NCI-H2029 treated with DMSO at 0.1 percent for 48 hours (cell line): ENCODE measurements at regions not wholly inside any gene's neighbourhood (a gene's known extent, or its start where the extent isn't known, plus 50 kb on each side); places are given as distances from the start of the nearest gene placed in this dataset.

Experiments
- DNase-seq: peaks from one replicate; lab custom pipeline; 2025; lab: John Stamatoyannopoulos, UW

DNA sequence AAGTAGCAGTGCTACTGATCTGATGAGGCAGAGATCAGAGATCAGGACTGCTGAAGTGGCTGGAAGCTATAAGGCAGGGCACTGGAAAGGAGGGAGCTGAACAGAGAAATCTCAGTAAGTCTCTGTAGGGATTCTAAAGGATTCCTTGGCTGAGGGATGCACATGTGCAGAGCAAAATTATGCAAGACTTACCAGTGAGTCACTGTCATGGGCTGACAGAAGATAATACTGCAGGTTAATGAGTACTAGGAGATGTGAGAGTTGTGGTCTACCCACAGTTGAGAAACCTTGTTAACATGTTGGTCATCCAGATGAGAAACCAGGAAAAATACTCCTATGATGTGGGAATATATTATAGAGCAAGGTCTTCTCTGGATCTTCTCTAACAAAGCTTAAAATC, 378.1 kb downstream of the HAPSTR1 start:
- no peak for DNase-seq

DNA sequence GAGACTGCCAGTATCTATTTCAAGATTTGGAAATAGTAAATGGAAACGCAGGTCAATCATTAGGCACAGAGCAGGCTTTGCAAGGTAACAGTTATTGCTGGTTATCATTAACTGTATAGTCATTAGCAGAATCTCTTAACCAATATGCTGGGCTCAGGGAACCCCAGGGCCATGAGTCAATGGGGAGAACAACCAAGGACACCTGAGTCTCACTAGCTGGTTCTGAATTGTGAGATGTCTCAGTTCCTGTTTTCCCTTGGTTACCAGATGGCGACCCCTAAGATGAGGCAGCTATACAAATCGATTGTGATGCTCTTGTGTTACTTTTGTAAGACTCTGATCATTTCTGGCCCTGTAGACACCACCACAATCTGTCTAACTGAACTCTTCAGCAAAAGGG, 385.3 kb downstream of the HAPSTR1 start:
- no peak for DNase-seq

DNA sequence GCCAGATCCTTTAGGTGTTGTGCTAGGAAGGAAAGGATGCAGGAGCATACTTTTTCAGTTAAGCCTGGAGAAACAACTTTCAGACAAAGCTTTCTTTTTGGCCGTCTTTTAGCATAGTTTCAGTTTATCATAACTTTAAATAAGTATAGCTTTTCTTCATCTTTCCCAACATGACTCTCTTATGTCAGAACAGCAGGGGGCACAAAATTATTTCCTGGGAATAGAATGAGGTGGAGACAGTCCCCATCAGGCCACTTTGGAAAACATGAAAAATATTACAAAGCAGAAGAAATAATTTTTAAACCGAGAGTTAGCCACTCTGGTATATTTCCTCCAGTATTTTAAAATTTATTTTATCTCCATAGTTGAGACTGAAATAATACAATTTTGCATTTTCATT, 387.6 kb downstream of the HAPSTR1 start:
- DNase-seq = no peak

DNA sequence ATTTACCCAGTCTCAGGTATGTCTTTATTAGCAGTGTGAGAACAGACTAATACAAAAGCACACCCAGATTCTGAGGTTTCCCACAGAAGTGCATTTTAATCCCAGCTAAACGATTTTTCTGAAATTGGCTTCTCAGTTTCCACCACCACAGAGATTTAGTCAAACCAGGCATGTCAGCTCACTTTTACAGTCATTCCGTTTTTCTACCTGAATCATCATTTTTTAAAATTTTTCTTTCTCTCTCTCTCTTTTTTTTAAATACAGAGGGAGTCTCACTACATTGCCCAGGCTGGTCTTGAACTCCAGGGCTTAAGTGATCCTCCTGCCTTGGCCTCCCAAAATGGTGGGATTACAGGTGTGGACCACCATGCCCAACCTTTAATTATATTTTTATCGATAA, 389.1 kb downstream of the HAPSTR1 start:
- no peak for DNase-seq

DNA sequence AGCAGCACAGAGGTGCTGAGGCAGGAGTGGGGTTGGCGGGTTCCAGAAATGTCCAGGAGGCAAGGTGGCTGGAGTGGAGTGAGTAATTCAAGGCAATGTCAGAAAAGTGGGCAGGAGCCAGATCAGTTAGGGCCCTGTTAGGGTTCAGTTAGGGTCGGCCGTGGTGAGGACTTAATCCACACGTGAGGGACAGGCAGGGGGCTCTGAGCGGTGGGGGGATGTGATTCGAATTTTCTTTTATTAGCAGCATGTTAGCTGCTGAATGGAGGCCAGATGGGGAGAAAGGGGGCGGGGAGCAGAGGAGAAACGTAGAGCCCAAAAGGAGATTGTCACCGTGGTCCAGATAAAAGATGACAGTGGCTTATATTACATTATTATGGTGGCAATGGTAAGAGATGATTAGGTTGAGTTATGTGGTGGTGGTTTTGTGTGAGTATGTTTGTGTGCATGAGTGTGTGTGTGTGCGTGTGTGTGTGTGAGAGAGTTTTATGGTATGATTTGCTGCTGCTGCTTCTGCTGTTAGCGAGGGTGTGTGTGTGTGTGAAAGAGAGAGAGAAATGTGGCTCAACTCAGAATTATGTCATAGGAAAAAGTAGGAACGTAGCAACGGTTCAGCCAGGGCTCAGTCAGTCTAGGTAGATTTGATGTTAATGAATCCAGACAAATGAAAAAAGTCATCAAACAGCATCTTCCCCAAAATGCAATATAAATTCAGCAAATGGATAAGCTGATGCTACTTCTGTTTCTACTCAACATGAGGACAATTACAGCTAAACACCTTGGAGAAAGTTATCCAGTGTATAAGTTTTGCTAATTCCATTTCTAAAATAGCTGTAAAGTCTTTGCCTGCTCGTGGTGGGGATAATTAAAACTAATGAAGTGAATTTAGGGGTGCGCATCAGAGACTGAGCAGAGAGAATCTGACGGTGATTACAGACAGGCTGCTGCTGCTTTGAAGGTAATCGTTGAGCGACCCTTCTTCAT, 390.6 kb downstream of the HAPSTR1 start:
- no peak for DNase-seq

DNA sequence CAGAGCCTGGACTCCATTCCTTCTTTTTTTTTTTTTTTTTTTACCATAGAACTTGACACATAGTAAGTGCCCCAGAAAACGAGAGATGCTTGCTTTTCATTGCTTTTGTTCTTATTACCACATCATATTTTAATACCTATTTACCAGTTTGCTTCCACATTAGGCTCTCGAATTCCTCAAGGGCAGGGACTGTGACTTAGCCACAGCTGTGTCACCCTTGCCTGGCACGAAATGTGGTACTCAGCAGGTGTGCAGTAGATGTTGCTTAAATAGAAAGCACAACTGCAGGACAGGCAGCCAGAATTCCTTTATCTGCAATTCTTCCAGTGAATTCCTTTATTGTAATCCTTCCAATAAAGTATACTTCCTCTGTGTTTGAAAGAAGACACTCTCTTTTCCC, 393.0 kb downstream of the HAPSTR1 start:
- DNase-seq = no peak

DNA sequence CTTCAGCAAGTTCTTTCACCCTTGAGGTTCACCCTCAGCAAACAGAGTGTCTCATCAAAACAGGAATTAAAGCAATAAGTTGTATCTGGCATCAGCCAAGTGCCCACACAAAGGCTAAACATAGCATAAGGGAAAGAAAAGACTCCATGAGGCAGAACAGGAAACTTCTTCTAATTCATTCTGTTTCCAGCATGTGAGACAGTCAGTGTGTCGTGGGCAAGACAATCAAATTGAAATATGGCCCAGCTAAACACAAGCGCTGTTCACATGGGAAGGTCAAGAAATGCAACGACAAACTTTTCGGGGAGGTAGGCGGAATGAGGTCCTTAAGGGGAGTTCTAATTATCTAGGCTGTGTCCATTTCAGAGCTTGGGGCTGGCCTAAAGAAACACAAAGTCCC, 393.4 kb downstream of the HAPSTR1 start:
- no peak for DNase-seq

DNA sequence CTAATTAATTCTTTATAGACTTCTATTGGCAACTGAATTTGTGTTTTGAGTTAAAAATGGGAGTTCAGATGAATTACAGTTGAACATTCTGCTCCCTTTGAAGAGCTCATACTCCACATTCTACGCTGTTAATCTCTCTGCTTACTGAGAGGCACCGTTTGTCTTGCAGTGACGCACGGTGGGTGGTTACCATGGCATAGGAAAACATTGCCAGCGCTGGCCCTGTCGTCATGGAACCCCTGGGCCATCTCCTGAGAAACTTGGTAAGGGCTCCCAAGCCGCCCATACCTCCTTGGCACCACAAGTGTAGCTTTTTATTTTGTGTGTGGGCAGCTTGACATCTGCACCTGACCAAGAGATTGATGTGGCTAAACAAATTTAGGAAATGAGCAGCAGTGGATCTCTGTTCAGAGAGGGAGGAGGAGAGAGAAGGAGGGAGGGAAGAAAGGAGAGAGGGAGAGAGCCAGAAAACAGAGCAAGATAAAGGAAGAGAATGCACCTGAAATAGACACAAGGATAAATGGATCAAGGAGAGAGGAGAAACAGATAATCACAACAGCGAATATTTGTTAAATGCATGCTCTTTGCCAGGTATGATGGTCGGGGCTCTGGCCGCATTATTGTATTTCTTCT, 398.5 kb downstream of the HAPSTR1 start:
- no peak for DNase-seq

DNA sequence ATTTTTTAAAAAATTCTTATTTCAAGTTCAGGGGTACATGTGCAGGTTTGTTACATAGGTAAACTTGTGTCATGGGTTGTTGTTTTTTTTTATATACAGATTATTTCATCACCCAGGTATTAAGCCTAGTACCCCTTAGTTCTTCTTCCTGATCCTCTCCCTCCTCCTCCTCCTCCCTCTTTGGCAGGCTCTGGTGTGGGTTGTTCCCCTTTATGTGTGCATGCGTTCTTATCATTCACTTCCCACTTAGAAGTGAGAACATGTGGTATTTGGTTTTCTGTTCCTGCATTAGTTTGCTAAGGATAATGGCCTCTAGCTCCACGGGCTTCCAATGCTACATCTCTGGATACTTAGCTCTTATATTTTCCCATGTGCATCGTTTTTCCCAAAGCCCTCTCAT, 404.4 kb downstream of the HAPSTR1 start:
- no peak for DNase-seq

DNA sequence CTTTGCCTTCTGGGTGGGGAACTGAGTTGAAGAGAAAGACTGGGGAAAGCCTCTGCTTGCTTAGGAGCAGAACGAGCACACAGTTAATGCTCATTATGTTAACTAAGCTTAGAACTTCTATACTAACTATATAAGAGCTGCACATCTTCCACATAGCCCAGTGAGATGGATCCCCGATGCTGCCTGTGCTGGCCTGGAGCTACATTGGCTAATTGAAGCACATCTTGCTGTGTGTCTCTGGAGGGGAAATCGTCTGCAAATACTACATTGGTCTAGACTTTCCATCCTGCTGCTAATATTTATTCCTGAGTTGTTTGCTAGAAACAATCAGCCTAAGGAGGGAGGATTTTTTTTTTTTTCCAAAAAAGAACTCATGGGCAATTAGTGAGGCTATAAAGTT, 406.3 kb downstream of the HAPSTR1 start:
- DNase-seq = no peak

DNA sequence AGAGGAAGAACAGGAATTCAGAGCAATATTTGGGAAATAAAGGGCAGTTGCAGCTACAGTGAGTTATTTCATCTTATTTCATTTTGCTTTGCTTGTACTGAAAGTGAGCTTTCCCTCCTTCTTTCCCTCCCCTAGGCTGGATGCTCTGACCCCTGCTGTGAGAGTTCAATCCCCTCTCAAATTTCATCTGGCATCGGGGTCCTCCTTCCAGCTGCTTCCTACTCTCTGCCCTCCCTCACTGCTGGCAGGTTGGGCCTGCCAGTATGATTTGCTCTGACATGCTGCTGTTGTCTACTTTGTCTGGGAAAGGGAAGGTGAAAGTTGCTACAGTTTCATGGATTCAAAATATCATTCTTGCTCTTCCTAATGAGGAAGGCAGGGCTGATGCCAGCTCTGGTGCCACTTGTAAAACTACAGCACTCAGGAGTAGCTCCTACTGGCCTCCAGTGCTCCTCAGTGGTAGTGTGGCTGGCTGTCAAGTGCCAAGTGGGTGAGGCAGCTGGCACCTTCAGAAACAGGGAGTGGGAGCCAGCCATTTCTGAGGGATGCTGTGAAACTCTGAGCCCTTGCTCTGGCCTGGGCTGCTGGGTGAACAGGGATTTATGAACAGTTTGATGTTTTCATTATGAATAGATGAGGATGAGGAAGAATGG, 408.6 kb downstream of the HAPSTR1 start:
- DNase-seq = no peak

DNA sequence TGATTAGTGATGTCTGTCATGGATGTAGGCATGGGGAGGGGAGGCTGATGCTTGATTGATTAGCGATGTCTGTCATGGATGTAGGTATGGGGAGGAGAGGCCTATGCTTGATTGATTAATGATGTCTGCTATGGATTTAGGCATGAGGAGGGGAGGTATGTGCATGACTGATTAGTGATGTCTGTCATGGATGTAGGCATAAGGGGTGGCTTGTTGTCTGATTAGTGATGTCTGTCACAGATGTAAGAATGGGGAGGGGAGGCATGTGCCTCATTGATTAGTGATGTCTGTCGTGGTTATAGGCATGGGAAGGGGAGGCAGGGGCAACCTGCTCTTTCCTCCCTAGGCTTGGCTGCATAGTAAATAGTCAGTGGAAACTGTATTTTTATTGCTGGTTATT, 409.4 kb downstream of the HAPSTR1 start:
- no peak for DNase-seq

DNA sequence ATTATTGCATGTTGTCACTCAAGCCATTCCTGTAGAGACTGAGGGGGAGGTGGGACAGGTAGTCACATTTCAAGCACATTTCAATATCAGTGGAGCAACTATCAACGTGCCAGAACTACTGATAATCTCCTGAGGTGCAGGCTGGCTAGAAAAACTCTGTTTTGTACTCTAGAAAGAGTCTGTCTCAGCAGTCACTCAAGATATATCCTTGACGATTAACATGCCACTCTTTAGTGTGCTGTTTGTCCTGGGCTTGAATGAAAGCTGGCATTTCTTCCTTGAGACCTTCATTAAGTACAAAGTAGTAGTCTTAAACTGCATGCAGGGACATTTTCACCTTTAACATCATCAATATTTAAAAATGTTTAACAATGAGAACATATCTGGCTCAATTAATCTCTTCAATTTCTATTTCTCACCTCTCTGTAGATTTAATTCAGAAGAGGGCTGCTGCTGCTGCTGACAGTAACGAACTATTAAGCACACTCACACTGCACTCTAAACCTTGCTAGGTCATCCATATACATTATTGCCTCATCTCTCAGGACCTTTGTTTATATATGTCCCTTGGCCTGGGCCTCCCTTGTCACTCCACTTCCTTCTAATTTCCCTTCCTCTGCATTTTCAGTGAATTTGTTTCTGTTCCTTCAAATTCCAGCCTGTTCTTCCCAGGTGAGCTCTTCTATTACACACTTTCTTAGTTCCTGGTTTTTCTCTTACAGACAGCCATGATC, 412.0 kb downstream of the HAPSTR1 start:
- no peak for DNase-seq

DNA sequence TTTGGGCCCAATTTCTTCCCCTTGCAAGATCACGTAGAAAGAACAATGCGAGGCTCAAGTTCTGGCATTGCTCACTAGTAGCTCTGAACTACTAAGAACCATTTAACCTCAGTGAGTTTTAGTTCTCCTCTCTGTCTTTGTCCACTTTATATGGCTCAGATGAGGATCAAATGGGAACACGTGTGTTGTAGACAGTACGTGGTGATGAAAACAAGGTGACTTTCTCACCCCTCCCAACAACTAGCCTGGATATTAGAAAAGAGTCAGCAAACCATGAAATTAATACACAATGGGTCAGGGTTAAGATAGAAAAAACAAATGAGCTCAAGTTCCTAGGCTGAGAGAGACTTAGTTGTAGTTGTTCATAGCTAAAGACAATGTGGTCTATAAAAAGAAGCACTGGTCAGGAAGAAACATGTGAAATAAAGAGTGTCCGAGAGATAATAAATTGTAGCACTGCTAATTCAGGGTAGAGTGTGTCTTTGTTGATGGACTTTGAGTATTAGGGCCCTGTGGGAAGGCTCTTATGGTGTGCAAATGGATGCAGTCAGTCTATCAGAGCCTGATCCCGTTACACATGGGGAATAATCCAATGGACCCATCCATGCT, 417.0 kb downstream of the HAPSTR1 start:
- DNase-seq = no peak

DNA sequence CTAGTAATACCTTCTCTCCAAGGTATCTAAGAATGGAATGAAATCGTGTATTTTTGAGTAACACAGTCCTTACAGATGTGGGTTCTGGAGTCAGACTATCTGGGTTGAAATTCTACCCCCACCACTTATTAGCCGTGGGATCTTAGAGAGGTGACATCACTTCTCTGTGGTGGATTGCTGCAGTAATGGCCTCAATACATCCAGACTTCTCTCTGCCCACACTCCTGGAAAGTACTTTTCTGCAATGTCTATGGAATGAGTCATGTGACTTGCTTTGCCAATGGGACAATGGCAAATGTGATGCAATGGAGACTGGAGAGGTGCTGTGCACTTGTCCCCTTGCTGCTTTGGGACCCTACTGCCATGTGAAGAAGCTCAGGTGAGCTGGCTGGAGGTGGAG, 418.2 kb downstream of the HAPSTR1 start:
- no peak for DNase-seq

DNA sequence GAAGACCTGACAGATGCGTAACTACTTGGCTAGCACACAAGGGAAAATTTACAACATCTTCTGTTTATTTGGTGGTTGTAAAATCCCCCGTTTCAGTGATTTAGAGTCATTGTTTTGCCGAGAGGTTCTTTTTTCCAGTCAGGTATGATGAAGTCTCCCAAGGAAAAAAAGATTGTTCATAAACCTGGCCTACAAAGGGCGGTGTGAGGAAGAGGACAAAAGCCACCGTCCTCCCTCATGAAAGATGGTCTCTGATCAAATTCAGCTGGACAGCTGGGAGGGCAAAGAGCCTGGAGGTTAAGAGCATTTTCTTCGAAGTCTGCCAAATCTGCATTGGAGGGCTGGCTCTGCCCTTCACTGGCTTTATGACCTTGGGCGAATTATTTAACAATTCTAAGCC, 419.9 kb downstream of the HAPSTR1 start:
- no peak for DNase-seq

DNA sequence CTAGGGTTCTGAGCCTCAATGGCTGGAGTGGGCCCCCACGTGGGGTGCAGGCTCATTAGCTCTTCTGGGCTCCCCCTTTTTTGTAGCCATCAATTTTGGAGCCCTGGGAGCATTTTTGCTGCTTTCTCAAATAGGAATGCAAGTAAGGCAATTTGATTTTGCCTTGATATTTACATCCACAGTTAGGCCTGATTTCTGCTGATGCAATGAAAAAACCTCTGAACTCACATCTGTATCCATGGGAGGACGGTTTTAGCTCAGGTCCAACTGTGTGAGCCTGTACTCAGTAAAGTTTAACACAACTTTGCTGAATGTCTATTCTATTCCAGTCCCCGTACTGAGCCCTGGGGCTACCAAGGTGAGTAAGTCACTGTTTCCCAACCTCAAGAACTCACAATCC, 425.0 kb downstream of the HAPSTR1 start:
- no peak for DNase-seq

DNA sequence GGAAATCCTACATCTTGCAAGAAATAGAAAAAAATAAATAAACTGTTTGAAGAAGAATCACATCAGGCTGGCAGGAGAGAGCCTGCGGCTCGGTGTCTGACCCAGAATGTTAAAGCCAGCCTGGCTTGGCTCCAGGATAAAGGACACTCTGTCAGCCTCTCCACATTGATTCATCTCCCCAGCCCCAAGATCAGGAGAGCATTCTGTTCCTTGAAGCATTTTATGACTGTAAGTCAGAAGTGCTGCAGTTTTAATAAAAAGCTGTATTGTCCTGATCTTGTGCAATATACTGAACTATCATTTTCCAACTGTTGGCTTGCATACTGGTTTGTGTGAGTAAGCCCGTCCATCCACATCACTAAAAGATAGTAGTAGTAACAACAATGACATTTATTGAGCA, 426.6 kb downstream of the HAPSTR1 start:
- no peak for DNase-seq

DNA sequence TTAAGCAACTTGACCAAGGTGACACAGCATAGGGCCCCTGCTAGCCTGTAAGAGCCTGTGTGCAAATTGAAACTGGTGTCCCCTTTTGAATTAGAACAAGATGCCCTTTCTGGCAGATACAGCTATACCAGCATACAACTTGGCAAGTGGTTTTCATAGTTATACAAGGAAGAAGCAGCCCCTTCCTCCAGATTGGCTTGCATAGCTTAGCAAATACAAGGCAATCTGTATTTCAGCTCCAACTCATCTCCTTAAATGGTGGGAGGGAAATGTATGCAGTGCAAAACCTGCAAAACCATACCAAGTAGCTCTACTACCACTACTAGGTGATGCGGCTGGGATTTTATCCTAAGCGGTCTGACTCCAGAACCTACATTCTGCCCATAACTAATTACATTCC, 427.1 kb downstream of the HAPSTR1 start:
- DNase-seq = no peak

DNA sequence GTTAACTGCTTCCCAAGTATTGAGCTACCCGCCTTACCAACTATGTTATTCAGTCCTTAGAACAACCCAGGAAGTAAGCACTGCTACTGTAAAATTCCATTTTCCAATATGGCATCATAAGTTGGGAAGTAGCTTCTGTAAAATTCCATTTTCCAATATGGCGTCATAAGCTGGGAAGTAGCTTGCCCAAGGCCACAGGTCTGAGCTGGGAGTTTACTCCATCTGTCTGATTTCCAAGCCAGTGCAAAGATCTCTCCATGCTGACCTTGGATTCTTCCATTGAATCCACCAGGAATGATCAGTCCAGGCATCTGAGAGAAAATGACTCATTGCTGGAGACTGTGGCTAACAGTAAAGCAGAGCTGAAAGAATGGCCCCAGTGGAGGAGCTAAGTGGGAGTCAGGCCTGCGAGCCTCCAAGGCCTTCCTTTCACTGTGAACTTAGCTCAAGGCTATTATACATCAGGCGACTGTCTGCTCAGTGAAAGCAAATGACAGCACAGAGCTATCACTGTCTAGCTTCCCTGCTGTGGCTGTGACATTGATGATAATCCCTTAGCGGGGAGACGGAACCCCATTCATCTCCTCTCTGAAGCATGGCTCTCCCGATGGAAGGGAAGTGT, 430.4 kb downstream of the HAPSTR1 start:
- no peak for DNase-seq

DNA sequence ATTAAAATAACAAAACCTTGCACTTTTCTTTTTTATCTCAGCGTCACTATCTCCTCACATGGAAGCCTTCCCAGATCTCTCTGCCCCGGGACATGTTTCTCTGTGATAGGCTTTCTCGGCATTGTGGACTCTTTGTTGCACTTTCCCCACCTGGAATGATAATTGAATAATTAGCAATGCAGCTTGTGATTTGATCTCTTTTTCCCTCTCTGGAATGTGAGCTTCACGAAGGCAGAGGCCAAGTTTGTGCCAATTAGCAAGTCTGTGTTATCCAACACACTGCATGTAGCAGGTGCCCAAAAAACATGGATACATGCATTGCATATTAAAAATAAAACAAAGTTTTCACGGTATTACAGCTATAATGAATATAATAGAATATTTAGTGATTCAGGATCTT, 431.2 kb downstream of the HAPSTR1 start:
- DNase-seq = no peak
